HG02588 (cell line): ENCODE measurements at regions not wholly inside any gene's neighbourhood (a gene's known extent, or its start where the extent isn't known, plus 50 kb on each side); places are given as distances from the start of the nearest gene placed in this dataset.

Source experiments
- ATAC-seq: cut with Tn5 transposase; IDR thresholded peaks from one replicate; pipeline ENCODE4 v1.9.1; 2021; ENCODE audit warnings: mild to moderate bottlenecking, moderate library complexity; ENCODE audit not compliant: unreplicated experiment

DNA sequence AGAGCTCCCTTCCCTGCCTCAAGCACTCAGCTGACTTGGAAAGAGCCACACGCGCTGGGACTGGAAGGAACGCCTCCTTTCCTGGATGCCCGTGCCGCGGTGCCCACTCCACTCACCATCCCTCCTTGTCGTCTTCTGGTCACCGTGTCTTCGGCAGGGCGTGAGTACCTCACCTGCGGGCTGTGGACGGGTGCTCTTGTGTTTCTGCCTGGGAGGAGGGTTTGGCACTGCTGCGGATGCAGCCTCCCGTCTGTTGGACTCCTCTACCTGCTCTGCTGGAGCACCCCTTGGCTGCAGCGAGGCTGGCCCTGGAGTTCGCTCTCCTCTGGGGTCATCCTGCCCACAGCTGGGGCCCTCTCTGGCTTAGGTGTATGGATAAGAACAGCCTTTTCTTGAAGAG, 612.7 kb downstream of the BRD1 start:
- ATAC-seq, result no peak

DNA sequence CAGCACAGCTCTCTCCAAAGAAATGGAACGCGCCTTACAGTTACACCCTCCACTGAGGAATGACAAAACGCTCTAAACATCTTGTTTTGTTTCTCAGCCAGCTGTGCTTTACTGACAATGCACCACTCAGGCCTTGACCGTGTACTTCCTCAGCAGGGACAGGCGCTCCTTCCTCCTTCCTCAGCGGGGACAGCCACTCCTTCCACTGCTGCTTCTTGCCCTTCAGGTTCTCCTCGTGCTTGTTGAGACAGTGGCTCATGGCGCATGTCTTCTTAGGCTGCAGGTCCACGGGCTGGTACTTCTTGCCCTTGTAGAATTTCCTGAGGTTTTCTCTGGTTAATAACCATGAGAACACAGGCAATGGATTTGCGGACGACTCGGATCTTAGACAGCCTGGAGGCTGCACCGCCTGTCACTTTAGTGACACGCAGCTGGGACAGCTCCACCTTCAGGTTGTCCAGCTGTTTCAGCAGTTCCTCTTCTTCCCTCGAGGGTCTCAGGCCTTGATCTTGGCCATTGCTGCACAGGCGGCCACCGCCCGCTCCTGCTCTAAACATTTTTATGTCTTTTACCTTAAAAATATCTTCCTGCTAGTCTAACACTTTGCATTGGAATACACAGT, 613.8 kb downstream of the BRD1 start:
- ATAC-seq, result no peak

DNA sequence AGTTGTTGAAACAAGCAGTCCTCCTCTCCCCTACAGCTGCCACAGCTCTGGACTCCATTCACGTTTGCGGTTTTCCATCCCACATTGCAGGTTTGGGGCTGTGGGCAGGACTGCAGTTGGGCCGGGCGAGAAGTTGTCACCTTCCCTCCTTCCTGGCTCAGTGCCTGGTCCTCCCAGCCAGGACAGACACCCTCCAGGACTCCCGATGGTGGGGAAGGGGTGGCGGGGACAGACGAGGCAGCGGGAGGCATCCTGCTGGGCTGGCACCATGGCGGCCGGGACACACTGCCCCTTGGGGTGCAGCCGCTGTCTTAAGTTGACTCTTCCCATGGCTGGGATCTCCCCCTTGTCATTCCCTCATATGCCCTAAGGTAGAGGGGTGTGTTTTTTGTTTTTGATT, 615.2 kb downstream of the BRD1 start:
- no peak for ATAC-seq

DNA sequence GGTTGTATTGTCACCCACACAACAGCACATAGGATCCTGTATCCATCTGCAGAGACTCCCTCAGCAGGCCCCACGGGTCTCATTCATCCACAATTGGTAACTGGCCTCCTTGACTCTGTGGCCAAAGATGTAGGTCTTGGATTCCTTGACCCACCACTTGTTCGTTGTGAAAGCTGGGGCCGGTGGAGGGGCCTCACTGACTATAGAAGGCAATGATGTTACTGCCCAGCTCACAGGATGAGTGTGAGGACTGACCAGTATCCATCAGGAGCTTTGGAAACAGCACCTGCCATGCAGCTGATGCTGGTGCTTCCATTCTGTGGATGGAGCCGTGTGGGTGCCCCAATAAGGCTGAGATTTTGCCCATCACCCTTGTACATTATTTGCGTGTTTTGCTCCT, 615.7 kb downstream of the BRD1 start:
- no peak for ATAC-seq

DNA sequence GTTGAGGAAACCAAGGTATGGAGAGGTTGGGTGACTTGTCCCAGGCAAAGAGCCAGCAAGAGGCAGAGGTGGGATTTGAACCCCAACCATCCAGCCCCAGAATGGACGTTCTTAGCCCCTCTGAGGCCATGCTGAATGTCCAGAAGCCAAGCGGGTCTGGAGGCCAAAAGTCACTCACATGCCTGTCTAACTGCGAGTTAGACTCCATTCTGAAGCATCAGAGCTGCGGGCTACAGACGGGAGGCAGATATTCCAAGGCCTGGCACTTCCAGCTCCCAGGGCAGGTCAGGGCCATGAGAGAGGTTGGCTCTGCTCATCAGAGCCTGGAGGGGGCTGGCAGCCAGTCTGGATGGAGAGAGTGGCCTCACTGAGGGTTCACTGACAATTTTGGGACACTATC, 616.5 kb downstream of the BRD1 start:
- ATAC-seq, result no peak

DNA sequence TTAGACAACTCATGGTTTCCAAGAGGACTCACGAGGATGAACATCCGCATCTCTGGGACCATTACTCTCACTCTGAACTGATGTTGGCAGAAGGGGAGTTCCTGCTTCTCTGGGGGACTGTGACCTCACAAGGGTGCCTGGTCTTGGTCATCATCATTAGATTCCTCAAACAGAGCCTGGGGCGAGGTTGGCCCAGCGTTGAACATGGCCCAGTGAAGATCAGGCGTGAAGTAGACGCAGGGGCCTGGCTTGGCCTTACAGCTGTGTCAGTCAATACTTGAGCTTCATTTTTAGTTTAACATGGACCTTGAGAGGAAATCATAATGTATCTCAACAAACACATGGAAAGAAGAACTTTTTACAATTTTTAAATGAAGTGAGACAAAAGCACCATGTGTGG, 617.1 kb downstream of the BRD1 start:
- ATAC-seq, result no peak

DNA sequence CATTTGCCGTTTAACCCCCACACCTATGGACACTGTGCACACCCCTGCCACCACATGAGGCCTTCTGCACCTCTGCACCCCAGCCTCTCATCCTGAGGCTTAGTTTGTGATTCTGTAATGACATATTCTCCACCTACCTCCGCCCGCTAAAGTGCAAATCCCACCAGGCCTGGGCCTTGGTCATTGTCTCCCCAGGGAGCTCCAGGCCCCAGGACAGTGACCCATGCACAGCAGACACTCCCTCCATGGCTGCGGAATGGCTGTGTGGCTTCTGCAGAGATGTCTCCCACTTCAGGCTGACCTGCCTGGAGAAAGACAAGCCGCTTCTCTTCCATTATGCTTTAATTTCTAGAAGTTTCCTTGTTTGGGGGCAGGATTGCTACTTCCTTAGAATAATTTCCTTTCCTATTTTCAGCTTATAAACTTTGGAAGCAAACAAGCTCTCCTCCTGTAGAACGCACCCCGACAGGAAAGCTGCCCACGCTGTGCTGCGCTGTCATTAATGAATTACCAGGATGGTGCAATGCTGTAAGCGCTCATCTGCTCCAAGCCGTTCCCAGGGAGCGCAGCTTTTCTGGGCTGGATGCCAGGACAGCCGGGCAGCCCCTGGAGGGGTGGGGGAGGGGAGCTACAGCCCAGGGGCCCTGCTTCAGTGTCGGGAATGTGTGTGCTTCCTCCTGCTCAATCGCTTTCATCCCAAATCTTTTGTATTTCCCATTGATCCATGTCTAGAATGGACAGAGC, 618.0 kb downstream of the BRD1 start:
- no peak for ATAC-seq

DNA sequence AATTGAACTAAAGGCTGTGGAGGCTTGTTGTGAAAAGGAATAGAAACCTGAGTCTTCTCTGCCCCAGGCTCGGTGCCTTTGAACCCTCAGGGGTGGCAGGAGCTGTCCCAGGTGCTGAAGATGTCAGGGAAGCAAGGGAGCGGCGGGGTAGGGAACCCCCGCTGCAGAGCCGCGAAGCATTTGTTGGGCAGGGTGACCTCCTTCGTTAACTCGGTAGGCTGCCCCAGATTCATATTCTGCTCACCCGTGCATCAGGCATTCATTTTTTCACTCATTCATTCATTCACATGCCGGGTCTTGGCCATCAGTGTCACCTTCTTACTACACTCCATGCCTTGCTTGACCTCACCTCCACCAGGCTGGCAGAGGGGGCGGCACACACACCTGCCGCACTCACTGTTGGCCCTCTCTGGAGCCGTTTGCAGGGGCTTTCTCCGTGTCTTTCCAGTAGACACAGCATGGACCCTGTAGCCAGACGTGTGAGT, 618.9 kb downstream of the BRD1 start:
- no peak for ATAC-seq

DNA sequence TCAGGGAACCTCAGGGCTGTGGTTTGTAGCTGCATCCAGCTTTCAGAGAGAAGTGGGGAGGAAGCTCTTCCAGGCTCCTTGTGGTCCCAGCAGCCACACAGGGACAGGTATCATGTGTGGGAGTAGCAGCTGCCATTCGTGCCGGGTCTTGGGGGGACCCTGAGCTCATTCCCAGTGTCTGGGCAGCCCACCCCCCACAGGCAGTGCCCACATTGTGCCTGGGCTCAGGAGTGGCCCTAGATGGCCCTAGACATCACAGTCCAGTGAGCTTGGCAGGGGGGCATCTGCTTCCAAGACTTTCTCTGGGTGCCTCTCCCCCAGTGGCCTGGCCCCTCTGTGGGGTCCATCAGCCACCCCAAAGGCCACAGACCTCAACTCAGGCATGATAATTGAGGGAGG, 619.7 kb downstream of the BRD1 start:
- ATAC-seq, result no peak

DNA sequence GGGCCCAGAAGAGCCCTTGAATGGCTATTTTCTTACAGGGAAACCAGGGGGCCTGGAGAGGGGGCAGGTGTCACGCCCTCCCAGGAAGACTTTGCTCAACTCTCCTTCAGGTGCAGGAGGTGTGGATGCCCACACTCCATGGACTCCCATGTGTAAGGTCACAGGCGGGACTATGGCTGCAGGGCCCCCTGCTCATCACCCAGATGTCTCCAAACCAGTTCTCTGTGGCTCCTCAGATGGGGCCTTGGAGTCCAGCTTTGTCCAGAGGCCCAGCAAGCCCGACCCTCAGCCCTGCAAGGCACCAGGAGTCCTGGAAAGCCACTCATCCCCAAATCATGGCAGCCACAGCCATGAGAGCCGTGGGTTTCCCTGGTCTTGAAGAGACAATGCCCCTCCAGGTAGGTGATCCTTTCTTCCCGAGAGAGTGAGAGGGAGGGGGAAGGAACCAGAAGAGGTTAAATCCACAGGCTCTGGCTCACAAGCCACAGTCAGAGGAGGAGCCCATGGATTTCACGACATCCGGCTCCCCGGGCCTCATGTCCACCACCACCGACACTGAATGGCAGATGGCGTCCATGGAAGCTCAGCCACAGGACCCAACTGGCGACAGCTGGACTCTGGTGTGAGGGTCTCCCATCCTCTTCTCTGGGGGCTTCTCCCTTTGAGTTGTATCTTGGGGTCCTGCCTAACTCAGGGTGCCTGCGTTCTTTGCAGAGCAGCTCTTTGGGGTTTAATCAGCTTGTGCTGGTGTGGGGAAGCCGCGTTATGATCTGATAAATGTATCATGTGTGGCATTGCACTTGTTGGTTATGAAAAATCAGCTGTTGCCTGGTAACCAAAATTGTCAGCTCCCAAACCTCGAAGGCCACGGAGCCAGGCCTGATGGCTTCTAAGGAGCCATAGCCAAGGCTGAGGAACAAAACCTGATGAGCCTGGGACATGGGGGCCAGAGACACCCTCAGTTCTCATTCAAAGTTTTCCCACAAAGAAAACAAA, 620.4 kb downstream of the BRD1 start:
- no peak for ATAC-seq

DNA sequence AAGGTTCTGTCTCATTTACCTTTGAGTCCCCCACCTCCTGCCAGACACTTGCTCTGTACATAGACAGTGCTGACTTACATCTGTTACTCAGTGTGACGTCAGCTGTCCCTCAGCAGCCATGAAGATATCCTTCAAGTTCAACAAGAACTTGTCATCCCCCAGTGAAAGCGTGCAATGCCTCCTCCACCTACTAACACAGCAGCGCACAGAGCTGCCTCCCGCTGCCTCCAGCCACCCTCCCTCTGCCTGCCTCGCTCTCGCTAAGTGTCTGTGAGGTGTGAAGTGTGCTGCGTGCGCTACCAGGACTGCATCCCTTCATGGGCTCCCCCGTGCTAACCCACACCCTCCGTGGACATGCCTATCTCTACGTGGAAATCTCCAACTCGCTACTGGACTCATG, 621.4 kb downstream of the BRD1 start:
- ATAC-seq, result no peak

DNA sequence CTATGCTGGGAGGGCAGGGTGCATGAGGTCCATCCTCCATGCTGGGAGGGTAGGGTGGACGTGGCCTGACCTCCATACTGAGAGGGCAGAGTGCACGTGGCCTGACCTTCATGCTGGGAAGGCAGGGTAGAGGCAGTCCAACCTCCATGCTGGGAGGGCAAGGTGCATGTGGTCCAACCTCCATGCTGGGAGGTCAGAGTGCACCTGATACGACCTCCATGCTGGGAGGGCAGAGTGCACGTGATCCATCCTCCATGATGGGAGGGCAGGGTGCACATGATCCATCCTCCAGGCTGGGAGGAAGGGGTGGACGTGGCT, 622.2 kb downstream of the BRD1 start:
- no peak for ATAC-seq

DNA sequence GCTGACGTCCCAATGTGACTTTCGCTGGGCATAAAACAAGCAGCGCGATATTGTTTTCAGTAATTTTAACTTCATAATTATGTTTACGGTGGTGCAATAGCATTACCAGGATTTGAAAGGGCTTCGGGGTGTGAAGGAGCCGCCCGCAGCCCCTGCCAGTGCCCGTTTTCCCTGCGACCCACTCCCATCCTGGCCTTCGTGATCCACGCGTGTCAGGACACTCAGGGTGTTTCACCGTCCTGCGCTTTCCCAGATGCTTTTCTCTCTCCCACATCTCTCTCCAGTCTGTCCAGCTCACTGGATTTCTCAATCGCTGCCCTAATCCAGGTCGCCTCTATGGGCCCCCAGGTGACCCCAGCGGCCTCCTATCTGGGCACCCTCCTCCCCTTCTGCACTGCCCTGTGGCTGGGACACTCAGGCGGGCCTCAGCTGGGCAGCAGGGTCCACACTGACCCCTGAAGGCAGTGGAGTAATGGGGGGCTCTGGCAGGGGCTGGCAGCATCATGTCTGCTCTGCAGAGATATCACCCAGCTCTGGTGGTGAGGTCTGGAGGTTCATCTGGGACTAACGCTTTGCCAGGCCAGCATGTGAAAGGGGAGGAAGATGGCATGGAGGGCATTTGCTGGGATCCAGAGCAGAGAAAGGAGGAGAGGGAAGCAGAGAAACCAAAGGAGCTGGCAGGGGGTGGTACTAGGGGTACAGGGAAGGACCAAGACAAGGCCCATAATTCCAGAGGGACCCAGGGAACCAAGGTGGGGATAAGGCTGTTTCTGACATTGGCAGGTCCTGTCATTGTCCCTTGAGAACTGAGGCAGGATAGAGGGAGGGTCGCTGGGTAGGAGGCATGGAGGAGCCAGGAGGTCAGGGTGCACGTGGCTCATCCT, 622.8 kb downstream of the BRD1 start:
- no peak for ATAC-seq

DNA sequence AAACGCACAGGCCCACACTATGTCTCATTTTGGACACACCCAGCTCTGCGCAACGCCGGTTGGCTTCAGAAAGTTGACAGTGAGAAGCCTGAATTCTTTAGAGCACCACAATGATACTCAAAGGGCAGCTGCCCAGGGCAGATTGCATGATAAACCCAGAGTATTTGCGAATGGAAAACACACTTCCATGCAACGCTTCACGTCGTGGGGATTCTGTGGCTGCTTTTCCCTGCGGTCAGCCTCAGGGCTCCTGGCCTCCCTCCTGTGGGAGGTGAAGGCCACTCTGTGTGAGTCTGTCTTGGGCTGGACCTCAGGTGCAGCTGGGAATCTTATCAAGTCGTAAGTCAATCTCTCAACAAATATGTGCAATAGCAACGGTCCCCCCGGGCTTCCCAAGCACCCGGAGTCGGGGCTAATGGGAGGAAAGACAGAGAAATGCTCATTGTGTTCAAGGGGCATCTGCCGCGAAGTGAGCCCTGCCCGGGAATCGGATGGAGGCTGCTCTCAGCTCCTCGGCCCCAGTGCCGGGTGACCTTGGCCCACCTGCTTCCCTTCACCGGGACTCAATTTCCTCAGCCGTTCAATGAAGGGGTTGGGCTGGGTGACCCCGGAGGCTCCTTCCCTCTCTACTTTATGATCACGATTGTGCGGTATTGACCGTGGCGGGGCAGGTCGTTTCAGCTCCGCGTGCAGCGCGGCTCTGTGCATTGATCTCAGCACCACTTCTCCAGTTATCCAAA, 623.6 kb downstream of the BRD1 start:
- no peak for ATAC-seq

DNA sequence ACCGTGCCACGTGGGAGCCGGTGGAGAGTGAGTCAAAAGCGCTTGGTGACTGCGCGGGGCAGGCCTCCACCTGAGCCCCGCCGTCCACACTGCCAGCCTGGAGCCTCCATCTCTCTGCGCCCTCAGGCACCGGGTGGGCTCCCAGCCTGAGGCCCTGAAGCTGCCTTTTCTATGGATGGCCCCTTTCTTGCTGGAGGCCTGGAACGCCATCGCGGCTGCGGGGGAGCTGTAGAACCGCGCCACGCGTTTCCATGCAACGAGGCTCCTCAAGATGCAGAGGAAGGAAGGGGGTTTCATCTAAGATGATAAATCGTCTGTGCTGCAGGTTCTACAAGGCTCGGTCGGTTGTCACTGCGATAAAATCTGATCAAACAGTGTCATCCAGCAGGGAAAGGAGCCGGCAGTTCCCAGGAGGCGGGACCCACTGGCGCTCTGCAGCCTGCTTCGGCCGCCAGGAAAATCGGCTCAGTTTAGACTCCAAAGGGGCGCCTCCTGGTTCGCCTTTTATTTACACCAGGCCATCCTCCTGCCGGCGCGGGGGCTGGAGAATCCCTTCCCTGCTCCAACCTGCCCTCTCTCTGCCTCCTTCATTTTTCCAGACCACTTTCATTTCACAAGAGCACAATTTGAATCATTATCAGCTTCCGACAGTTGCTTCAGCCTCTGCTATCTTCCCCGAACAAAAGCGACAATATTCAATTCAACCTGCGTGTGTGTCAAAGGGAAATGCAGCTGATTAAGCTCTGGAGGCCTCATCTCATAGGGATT, 624.4 kb downstream of the BRD1 start:
- ATAC-seq, result no peak

DNA sequence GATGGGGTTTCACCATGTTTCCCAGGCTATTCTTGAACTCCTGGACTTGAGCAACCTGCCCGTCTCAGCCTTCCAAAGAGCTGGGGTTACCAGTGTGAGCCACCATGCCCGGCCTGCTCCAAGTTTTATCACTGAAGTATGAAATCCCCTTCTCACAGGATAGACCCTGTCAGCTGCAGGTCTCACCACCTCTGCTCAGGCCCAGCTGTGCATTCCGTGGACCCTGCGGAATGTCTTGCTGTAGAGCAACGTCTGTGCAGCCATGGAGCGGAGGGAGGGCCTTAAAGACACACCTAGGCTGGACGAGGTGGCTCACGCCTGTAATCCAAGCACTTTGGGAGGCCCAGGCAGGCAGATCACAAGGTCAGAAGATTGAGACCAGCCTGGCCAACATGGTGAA, 625.4 kb downstream of the BRD1 start:
- no peak for ATAC-seq

DNA sequence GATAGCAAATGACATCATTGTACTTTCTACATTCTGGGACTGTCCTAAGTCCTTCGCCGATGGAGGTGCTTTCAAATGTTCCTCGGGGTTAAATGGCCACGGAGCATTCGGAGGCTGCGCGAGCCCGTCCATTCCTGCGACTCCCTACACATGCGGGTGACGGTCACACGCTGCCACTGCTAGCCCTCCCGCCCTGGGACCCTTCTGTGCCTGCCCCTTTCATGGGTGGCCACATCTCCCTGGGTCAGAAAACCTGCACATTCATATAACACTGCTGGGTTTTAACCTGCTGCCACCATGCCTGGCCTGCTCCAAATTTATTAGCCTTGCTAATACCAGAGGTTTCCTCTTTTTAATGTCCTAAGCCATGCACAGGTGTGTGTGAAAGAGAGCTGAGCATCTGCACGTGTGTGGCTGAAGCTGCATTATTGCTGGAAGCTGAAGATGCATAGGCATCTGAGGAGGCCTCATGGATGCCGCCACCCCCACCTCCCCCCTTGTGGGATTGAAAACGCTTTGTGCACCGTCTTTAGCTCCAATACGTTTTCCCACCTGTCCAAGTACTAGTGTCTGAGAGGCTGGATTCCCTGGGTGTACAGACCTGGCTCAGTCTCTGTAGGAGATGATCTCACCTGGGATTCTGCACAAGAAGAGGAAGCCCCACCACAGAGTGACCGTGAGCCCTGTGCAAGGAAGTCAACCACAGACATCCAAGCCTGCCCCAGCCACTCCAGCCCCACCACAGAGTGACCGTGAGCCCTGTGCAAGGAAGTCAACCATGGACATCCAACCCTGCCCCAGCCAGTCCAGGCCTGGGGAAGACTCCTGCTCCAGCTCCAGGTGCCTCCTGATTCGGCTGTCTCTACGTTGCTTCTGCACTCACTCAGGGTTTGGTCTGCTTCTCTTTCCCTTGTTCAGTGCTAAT, 626.4 kb downstream of the BRD1 start:
- no peak for ATAC-seq

DNA sequence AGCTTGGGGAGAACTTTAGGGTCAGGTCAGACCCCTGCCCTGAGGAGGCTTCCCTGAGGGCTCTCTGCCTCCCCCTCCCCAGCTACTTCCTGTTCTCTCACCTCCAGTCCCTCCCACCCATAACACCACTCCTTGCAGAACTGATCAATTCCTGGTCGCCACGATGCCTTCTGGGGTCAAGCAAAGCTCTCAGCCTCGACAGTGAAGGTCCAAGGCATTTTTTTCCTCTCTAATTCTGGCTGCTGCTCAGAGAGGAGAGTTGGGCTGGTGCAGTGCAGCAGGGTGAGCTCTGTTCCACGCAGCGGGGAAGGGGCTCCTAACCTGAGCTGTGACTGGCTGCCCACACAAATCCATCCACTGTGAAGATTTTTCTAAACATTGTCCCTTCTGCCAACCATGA, 628.4 kb downstream of the BRD1 start:
- no peak for ATAC-seq
